HCT116 (cell line): ENCODE measurements at regions not wholly inside any gene's neighbourhood (a gene's known extent, or its start where the extent isn't known, plus 50 kb on each side); places are given as distances from the start of the nearest gene placed in this dataset.

Experiments
- ATAC-seq: fragments of 200-7000 bp; cut with Tn5 transposase; 2 replicates; pipeline ENCODE4 v1.9.1; 2020; ENCODE audit warnings: mild to moderate bottlenecking, moderate library complexity
- BruUV-seq: library from RNA; stranded (reverse); fragments of 400-500 nt; replicated peaks from 2 replicates; lab custom pipeline; 2021; lab: Mats Ljungman, UMichigan
- CTCF ChIA-PET: fragments of 300-600 bp; sonication (Branson Sonifier 250); formaldehyde crosslinking; loops from one replicate; lab custom pipeline; 2021; ENCODE audit warnings: antibody characterized with exemption; lab: Charles Lee
- POLR2A ChIA-PET: fragments of 300-600, 350-600 bp; sonication (Branson Sonifier 250); formaldehyde crosslinking; loops from one replicate; lab custom pipeline; 2021; ENCODE audit warnings: antibody characterized with exemption; lab: Charles Lee
- RAD21 ChIA-PET, 2 experiments: fragments of 300-600 bp; sonication (Branson Sonifier 250); formaldehyde crosslinking; loops; one replicate each; lab custom pipeline; 2023; ENCODE audit warnings: low total read pairs in 2 of 2; ENCODE audit not compliant: uncharacterized antibody in 2 of 2, unreplicated experiment in 2 of 2, low non-redundant PET in 1 of 2; lab: Charles Lee
- DNase-seq: peaks from one replicate; pipeline ENCODE4 v3.0.0-alpha.2; 2010; ENCODE audit warnings: low read depth, low spot score
- H2AFZ ChIP-seq: fragments of 200-600 bp; shearing (Covaris generic), sonication (generic); 2 replicates; pipeline ENCODE4 v1.6.1; 2017; ENCODE audit warnings: low read depth, mixed run types, mixed read lengths, antibody characterized with exemption, low read length; ENCODE audit not compliant: poor library complexity, severe bottlenecking
- H3K27ac ChIP-seq: 2 replicates; pipeline ENCODE4 v1.5.1; 2012; ENCODE audit warnings: low read depth, low read length
- H3K27me3 ChIP-seq: fragments of 200-600 bp; sonication (generic); 2 replicates; pipeline ENCODE4 v1.6.1; 2016; ENCODE audit warnings: mixed run types, low read length, mixed read lengths; ENCODE audit not compliant: insufficient read depth
- H3K36me3 ChIP-seq, 2 experiments: fragments of 200-500 bp in 1 of 2; fragments of 200-600 bp in 1 of 2; sonication (Bioruptor generic) in 1 of 2; sonication (generic) in 1 of 2; 2 replicates each; pipeline versions ENCODE4 v1.5.1 to v1.6.1; 2014 to 2016; ENCODE audit warnings: low read length in 2 of 2, inconsistent platforms in 1 of 2, mixed read lengths in 1 of 2, mixed run types in 1 of 2; ENCODE audit not compliant: insufficient read depth in 2 of 2, control insufficient read depth in 1 of 2
- H3K4me1 ChIP-seq, 2 experiments: fragments of 200-600 bp in 1 of 2; sonication (generic) in 1 of 2; 2 replicates each; pipeline versions ENCODE4 v1.5.1 to v1.6.1; 2012 to 2017; ENCODE audit warnings: low read length in 2 of 2, inconsistent platforms in 1 of 2, mild to moderate bottlenecking in 1 of 2, mixed read lengths in 1 of 2, mixed run types in 1 of 2, moderate library complexity in 1 of 2; ENCODE audit not compliant: insufficient read depth in 2 of 2, control insufficient read depth in 1 of 2
- H3K4me2 ChIP-seq: fragments of 200-600 bp; sonication (generic); 2 replicates; pipeline ENCODE4 v1.6.1; 2017; ENCODE audit warnings: mixed run types, low read length, mixed read lengths
- H3K4me3 ChIP-seq, 2 experiments: fragments of 200-600 bp in 1 of 2; sonication (generic) in 1 of 2; replicated peaks in 1 of 2; 2 replicates each; pipeline ENCODE4 v1.5.1; 2011 to 2016; ENCODE audit warnings: low read length in 2 of 2, control low read depth in 1 of 2, low read depth in 1 of 2, mild to moderate bottlenecking in 1 of 2, mixed read lengths in 1 of 2, mixed run types in 1 of 2
- H3K79me2 ChIP-seq: fragments of 200-600 bp; sonication (generic); 2 replicates; pipeline ENCODE4 v1.6.1; 2017; ENCODE audit warnings: mild to moderate bottlenecking, mixed run types, low read length, moderate library complexity, mixed read lengths; ENCODE audit not compliant: insufficient read depth
- H3K9ac ChIP-seq: fragments of 200-600 bp; sonication (generic); 2 replicates; pipeline ENCODE4 v1.6.1; 2016; ENCODE audit warnings: low read length, mixed read lengths
- H3K9me2 ChIP-seq: fragments of 200-600 bp; sonication (generic), shearing (Covaris generic); 2 replicates; pipeline ENCODE4 v1.6.1; 2017; ENCODE audit warnings: mixed run types, mild to moderate bottlenecking, moderate library complexity; ENCODE audit not compliant: insufficient read depth
- H3K9me3 ChIP-seq, 2 experiments: fragments of 200-500 bp in 1 of 2; fragments of 200-600 bp in 1 of 2; sonication (Bioruptor generic) in 1 of 2; sonication (generic) in 1 of 2; 2 replicates each; pipeline ENCODE4 v1.6.1; 2014 to 2017; ENCODE audit warnings: low read length in 2 of 2, mixed read lengths in 2 of 2, inconsistent platforms in 1 of 2, low read depth in 1 of 2, mild to moderate bottlenecking in 1 of 2, mixed run types in 1 of 2, moderate library complexity in 1 of 2; ENCODE audit not compliant: control insufficient read depth in 1 of 2, insufficient read depth in 1 of 2
- H4K20me1 ChIP-seq: fragments of 200-600 bp; sonication (generic), shearing (Covaris generic); 2 replicates; pipeline ENCODE4 v1.6.1; 2017; ENCODE audit warnings: mixed run types, mild to moderate bottlenecking, moderate library complexity; ENCODE audit not compliant: insufficient read depth
- EGR1 ChIP-seq: IDR thresholded peaks from 2 replicates; pipeline ENCODE4 v1.6.1; 2012; ENCODE audit warnings: low read depth
- ELF1 ChIP-seq: IDR thresholded peaks from 2 replicates; pipeline ENCODE4 v1.6.1; 2012; ENCODE audit warnings: low read depth, borderline replicate concordance
- FOSL1 ChIP-seq: IDR thresholded peaks from 2 replicates; pipeline ENCODE4 v1.6.1; 2012; ENCODE audit warnings: low read depth
- JUND ChIP-seq: IDR thresholded peaks from 2 replicates; pipeline ENCODE4 v1.6.1; 2012
- POLR2AphosphoS5 ChIP-seq: IDR thresholded peaks from 2 replicates; pipeline ENCODE4 v1.6.1; 2011; ENCODE audit warnings: mild to moderate bottlenecking, low read depth, low read length, moderate library complexity
- SIN3A ChIP-seq: IDR thresholded peaks from 2 replicates; pipeline ENCODE4 v1.6.1; 2012; ENCODE audit warnings: low read depth
- SP1 ChIP-seq: IDR thresholded peaks from 2 replicates; pipeline ENCODE4 v1.6.1; 2012; ENCODE audit warnings: low read depth
- ZFX ChIP-seq: fragments of 450-650 bp; IDR thresholded peaks from 2 replicates; pipeline ENCODE4 v1.6.1; 2017
- ZNF274 ChIP-seq: fragments of 200-500 bp; sonication (Bioruptor generic); IDR thresholded peaks from 2 replicates; pipeline ENCODE4 v1.6.1; 2014; ENCODE audit warnings: mild to moderate bottlenecking, low read depth, low read length, inconsistent platforms
- intact Hi-C: fragments of 100-400 bp; cut with micrococcal nuclease; formaldehyde crosslinking; loops from 2 replicates; pipeline ENCODE4 v1.10.0; 2022
- TF ChIP-seq, protein P1 (sequence below): IDR thresholded peaks from 2 replicates; pipeline ENCODE4 v1.6.1; 2011; ENCODE audit warnings: mild to moderate bottlenecking, low read length, moderate library complexity; ENCODE audit not compliant: insufficient replicate concordance; ENCODE audit errors: extremely low read depth
- TF ChIP-seq, protein P2 (sequence below): IDR thresholded peaks from 2 replicates; pipeline ENCODE4 v1.6.1; 2012
- TF ChIP-seq, protein P3 (sequence below): IDR thresholded peaks from 2 replicates; pipeline ENCODE4 v1.6.1; 2012
- TF ChIP-seq, protein P4 (sequence below), 3 experiments: fragments of 200-600 bp in 1 of 3; sonication (generic) in 1 of 3; IDR thresholded peaks in 2 of 3; conservative IDR thresholded peaks in 1 of 3; 2 replicates each; pipeline ENCODE4 v1.5.1; 2012 to 2017; ENCODE audit warnings: low read depth in 2 of 3, low read length in 2 of 3, antibody characterized with exemption in 1 of 3, borderline replicate concordance in 1 of 3, control low read depth in 1 of 3, mild to moderate bottlenecking in 1 of 3, mixed read lengths in 1 of 3, mixed run types in 1 of 3, moderate library complexity in 1 of 3; ENCODE audit not compliant: insufficient read depth in 1 of 3

DNA sequence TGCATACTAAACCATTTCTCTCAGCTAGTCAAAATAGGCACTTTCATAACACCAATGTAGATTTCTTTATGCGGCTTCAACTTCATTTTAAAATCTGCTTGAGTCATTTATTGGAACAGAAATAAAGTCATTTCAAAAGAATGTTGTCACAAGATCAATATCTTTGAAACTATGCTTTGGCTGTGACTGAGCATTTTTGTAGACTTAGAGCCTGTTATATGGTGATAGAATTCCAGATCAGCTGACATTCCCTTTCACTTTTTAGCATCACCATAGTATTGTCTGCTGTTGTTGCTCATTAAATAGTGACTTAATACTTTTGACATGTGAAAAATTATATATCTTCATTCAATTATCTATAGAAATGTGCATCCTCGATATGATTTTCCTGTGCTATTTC, 279.2 kb upstream of the PRR20A start:
- H4K20me1 ChIP-seq, result no peaks in the 10 kb centered on the region
- POLR2A ChIA-PET, result no interaction called here
- no peak for TF ChIP-seq ZFX
- TF ChIP-seq, protein P1, sequence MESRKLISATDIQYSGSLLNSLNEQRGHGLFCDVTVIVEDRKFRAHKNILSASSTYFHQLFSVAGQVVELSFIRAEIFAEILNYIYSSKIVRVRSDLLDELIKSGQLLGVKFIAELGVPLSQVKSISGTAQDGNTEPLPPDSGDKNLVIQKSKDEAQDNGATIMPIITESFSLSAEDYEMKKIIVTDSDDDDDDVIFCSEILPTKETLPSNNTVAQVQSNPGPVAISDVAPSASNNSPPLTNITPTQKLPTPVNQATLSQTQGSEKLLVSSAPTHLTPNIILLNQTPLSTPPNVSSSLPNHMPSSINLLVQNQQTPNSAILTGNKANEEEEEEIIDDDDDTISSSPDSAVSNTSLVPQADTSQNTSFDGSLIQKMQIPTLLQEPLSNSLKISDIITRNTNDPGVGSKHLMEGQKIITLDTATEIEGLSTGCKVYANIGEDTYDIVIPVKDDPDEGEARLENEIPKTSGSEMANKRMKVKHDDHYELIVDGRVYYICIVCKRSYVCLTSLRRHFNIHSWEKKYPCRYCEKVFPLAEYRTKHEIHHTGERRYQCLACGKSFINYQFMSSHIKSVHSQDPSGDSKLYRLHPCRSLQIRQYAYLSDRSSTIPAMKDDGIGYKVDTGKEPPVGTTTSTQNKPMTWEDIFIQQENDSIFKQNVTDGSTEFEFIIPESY, result no peak
- TF ChIP-seq, protein P2, sequence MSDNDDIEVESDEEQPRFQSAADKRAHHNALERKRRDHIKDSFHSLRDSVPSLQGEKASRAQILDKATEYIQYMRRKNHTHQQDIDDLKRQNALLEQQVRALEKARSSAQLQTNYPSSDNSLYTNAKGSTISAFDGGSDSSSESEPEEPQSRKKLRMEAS, result no peak
- no peak for TF ChIP-seq FOSL1
- no peak for TF ChIP-seq ZNF274
- no peak for TF ChIP-seq JUND
- TF ChIP-seq POLR2AphosphoS5, result no peak
- TF ChIP-seq, protein P3, sequence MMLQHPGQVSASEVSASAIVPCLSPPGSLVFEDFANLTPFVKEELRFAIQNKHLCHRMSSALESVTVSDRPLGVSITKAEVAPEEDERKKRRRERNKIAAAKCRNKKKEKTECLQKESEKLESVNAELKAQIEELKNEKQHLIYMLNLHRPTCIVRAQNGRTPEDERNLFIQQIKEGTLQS, result no peak
- no peak for TF ChIP-seq EGR1
- TF ChIP-seq ELF1, result no peak
- no peak for TF ChIP-seq SP1
- no peak for TF ChIP-seq SIN3A
- TF ChIP-seq, protein P4, sequence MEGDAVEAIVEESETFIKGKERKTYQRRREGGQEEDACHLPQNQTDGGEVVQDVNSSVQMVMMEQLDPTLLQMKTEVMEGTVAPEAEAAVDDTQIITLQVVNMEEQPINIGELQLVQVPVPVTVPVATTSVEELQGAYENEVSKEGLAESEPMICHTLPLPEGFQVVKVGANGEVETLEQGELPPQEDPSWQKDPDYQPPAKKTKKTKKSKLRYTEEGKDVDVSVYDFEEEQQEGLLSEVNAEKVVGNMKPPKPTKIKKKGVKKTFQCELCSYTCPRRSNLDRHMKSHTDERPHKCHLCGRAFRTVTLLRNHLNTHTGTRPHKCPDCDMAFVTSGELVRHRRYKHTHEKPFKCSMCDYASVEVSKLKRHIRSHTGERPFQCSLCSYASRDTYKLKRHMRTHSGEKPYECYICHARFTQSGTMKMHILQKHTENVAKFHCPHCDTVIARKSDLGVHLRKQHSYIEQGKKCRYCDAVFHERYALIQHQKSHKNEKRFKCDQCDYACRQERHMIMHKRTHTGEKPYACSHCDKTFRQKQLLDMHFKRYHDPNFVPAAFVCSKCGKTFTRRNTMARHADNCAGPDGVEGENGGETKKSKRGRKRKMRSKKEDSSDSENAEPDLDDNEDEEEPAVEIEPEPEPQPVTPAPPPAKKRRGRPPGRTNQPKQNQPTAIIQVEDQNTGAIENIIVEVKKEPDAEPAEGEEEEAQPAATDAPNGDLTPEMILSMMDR (IDR thresholded peaks at IDR 0.05 in 2 of 3, conservative IDR thresholded peaks at IDR 0.05 in 1 of 3; ENCODE audit: borderline replicate concordance in 1 of 3, insufficient read depth in 1 of 3, low read depth in 2 of 3, low read length in 2 of 3), result no peak
- BruUV-seq, result no TSS peak
- H3K36me3 ChIP-seq, result no peaks in the 10 kb centered on the region
- peaks cover 17 to 24% of the 10 kb centered on the region in 2 experiments; a peak in 3 of 4 replicates for H3K9me3 ChIP-seq
- ATAC-seq, result no peak
- intact Hi-C loops, result no loop called here
- H3K9ac ChIP-seq, result no peak overlapping the region
- no peak overlapping the region for H3K4me2 ChIP-seq
- CTCF ChIA-PET, result no interaction called here
- H3K27me3 ChIP-seq, result no peaks in the 10 kb centered on the region
- no peaks in the 10 kb centered on the region for H3K4me1 ChIP-seq
- RAD21 ChIA-PET, result no interaction called here
- no peak overlapping the region for H2AFZ ChIP-seq
- no peak overlapping the region for H3K4me3 ChIP-seq
- H3K27ac ChIP-seq, result no peak overlapping the region
- H3K79me2 ChIP-seq, result no peaks in the 10 kb centered on the region
- DNase-seq, result no peak
- no peaks in the 10 kb centered on the region for H3K9me2 ChIP-seq
